HG03460 (cell line): ENCODE measurements at regions not wholly inside any gene's neighbourhood (a gene's known extent, or its start where the extent isn't known, plus 50 kb on each side); places are given as distances from the start of the nearest gene placed in this dataset.
"Not testable (repeated sequence)": the region's sequence is repeated elsewhere in the genome, so short reads cannot be mapped to it uniquely, and the experiment has no call there.

Experiments
- ATAC-seq: cut with Tn5 transposase; IDR thresholded peaks from one replicate; pipeline ENCODE4 v1.9.1; 2021; ENCODE audit not compliant: unreplicated experiment

DNA sequence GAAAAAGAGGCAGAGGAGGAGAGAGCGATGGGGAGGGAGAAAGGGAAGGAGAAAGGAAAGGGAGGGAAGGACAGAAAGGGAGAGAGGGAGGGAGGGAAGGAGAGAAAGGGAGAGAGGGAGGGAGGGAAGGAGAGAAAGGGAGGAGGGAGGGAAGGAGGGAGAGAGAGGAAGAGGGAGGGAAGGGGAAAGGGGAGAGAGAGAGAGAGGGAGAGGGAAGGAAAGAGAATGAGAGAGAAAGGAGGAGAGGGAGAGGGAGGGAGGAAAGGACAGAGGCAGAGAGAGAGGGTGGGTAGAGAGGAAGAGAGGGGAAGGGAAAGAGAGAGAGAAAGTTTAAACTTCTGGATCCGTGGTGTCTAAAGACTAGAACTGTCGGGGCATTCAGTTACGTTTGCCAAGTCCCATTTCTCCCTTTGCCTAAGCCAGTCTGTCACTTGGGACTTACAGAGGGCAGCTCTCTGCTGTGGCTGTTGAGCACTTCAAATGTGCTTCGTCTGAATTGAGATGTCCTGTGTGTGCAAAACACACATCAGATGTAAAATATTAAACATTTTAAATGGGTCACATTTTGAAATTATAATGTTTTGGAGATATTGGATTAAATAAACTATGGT lies 62.6 kb downstream of the PLXNA1 start:
- no peak for ATAC-seq

DNA sequence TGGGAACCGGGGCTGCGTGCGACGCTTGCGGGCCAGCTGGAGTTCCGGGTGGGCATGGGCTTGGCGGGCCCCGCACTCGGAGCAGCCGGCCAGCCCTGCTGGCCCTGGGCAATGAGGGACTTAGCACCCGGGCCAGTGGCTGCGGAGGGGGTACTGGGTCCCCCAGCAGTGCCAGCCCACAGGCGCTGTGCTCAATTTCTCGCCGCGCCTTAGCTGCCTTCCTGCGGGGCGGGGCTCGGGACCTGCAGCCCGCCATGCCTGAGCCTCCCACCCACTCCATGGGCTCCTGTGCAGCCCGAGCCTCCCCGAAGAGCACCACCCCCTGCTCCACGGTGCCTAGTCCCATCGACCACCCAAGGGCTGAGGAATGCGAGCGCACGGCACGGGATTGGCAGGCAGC lies 63.8 kb downstream of the PLXNA1 start:
- not testable (repeated sequence) for ATAC-seq

- no peak for ATAC-seq
Measured at GRCh38 chr3:127049393-127049792, 66.5 kb downstream of the PLXNA1 start.

DNA sequence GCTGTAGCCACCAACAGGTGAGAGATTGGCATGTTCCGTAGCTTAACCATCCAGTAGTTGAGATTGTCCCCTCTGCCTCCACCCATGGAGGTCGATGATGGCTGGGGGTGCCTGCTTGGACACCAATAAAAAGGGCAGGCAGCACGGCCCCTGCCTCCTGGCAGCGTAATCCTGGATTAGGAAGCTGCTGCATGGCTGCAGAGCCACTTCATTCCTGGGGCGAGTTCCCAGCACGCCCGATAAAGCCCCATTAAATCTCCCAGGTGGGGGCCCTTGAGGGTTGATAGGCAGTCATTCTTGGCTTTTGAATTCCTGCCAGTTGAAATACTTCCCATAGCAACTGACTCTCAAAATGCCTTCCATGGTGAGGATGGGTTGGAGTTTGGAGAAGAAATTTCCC lies 67.8 kb downstream of the PLXNA1 start:
- ATAC-seq = no peak

DNA sequence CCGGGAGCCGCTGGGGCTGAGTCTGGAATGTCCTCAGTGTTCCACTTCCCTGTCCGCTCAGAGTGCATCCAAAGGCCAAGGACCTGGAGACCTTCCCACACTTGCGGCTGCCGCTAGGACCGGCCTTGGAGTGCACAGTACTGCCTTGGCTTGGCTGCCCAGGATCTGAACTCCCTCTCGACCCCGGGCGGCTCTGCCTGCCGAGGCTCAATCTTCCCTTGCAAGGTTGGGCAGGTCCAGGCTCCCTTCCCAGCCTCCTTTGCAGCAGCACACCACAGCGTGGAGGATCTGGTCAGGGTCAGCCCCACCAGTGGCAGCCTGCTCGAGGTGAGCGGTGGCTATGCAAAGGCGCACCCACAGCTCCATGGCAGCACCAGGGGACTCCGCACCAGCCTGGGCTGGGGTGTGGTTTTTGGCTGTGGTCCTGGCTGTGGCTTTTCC lies 69.2 kb downstream of the PLXNA1 start:
- no peak for ATAC-seq

GRCh38 chr3:127053026-127053425 lies 70.1 kb downstream of the PLXNA1 start:
- no peak for ATAC-seq

- no peak for ATAC-seq
Measured at GRCh38 chr3:127053450-127053849, 70.5 kb downstream of the PLXNA1 start.

- ATAC-seq = no peak
Measured at GRCh38 chr3:127053979-127054378, 71.1 kb downstream of the PLXNA1 start.

- ATAC-seq = no peak
Measured at GRCh38 chr3:127056281-127056680, 73.4 kb downstream of the PLXNA1 start.

GRCh38 chr3:127056976-127057375 lies 74.1 kb downstream of the PLXNA1 start:
- no peak for ATAC-seq

DNA sequence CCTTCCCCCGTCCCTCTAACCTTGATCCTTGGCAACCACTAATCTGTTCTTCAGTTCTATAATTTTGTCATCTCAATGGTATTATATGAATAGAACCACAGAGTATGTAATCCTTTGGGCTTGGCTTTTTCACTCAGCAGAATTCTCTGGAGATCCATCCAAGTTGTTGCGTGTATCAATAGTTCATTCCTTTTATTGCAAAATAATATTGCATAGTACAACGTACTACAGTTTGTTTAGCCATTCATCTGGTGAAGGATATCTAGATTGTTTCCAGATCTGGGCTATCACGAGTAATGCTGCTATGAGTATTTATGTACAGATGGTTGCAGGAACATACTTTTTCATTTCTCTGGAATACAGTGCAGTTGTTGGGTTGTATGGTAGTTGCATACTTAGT lies 76.2 kb downstream of the PLXNA1 start:
- no peak for ATAC-seq

DNA sequence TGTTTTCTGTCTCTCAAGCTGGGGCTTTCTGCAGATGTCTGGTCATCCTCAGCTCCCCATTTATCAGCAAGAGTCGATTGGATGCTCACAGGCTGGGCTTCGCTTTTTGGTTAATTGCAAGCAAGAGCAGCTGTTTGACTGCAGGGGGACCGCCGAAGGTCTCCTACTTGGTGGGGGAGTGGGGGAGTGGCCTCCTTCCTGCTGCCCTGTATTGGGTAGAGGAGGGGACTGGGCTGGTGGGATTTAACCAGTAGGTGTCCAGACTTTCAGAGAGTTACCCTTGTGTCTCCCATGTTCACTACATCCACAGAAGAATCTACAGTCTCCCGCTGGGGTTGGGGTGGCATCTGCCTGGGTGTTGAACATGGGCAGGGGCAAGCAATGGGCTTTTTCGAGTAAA lies 78.7 kb downstream of the PLXNA1 start:
- no peak for ATAC-seq

DNA sequence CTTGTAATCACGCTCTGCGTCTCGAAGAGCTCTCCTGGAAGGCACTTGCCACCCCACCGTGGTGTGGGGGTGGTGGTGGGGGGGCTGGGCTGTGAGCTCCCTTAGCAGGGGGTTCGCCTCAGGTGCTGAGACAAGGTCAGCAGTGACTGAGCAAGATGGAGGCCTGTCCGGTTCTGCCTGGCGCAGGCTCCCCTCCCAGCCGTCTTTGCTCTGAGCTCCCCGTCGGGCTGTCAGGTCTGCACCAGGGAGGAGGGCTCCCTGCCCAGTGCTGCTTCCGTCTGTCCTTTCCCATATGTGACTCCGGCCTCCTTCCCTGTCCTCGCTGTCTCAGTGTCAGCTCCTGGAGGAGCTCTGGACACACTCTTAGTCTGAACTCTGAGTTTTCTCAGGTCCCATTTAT lies 80.0 kb downstream of the PLXNA1 start:
- no peak for ATAC-seq

- no peak for ATAC-seq
Measured at GRCh38 chr3:127063916-127064315, 81.0 kb downstream of the PLXNA1 start.

DNA sequence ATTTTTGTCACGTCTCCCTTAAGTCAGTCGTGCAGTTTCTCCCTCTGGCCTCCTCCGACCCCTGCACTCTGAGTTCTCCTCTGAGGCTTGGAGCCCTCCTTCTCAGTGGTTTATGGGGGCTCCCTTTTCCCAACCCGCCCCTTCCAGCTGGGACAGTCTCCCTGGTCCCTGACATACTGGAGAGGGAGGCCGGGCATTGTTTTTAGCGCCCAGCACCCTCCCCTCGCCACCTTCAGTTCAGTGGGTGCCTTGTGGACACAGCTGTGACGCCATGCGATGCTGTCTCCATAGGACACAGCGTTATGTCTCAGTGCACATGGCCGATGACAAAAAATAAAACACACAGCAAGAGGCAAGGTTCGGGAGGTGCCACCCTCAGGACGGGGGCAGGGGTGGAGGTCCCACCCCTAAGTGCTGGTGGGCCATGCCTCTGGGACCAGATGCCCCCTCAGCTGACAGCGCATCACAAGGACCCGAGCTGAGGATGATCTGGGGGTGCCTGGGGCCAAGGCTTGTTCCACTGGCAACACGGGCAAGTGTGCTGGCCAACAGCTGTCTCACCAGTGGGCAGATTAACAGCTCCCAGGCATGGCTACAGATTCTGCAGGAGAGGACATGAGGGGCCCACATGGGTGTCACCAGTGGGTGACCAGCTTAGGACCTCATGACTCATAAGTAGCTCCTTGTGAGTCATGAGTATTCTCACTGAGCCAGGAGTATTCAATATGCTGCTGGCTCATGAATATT lies 81.6 kb downstream of the PLXNA1 start:
- no peak for ATAC-seq

DNA sequence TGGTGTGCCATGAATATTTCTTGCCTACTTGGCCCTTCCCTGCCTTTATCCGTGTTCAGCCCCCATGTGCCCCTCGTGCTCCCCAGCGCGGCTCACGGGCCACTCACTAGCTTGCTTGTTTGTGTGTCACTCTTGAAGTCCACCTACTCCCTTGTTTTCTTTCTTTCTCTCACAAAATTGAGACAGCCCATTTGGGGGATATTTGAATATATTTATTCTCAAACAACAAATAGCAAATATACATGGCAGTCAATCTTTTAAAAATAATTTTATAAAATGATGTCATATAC lies 82.2 kb downstream of the PLXNA1 start:
- ATAC-seq = no peak

DNA sequence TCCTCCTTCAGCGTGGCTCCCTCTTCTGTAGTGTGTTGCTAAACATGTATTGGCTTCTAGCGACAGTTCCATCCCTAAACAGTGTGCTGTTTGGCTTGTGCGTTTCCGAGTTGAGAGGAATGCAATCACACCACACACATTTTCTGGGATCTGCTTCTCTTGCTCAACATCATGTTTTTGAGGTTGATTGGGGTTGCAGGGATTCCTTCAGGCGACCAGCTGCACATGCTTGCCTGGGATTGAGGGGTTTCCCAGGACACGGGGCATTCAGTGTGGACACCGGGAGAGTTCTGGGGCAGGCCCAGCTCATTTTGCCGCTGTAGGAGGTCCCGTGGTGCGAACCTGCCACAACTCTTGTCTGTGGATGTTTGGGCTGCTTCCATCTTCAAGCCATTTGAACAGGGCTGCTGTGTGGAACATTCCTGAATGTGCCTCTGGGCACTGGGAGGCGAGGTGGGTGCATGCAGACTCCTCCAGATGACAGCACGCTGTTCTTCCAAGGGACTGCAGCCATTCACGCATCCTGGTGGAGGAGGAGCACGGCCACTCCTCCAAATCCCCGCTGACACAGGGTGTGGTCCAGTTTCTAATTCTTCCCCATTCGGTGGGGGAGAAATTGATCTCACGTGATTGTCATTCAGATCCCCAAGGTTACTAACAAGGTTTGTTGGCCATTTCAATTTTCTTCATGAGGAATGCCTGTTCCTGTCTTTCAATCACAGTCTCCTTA lies 82.8 kb downstream of the PLXNA1 start:
- no peak for ATAC-seq

DNA sequence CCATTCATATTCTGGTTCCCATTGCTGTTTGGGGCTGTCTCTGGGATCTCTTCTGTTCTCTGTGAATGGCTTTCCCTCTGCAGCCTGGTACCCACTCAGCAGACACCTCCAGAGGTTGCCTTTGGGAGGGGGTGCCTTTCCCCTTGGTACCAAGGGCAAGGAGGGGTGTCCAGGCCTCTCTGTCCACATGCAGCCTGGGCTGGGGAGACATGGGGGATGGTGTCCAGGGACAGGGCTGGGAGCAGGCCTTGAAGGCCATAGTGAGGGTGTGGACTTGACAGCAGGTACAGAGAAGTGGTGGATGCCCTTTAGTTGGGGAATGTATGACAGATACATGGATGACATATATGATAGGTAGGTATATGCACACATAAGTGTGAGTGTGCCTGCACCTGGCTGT lies 83.7 kb downstream of the PLXNA1 start:
- no peak for ATAC-seq

- ATAC-seq = no peak
Measured at GRCh38 chr3:127067116-127067910, 84.4 kb downstream of the PLXNA1 start.

DNA sequence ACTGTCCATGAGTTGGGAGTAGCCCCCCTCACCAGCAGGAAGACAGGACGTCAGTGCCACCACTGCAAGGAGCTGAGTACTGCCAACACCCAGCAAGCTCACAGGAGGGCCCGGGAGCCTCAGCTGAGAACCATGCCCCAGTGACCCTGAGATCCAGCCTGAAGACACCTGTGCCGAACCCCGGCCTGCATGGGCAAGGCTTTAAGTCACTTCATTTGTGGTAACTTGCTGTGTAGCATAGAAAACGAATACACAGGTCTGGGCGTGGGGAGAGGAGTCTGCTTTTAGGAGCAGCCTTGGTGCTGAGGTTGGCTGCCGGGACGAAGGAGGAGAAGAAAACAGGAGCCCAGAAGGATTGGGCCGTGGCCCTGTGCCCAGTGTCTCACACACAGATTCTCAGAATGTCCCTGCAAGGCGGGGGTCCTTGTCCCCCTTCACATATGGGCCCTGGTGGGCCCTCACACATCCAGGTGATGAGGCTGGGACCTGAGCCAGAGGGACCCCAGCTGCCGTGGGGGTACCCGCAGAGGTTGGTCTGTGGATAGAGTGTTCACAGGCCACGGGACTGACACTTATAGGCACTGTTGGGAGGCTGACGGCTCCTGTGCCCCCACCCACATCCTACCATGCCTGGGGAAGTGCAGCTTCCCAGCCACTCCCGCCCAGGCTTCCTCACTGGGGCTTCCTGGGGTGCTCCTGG lies 85.3 kb downstream of the PLXNA1 start:
- no peak for ATAC-seq

DNA sequence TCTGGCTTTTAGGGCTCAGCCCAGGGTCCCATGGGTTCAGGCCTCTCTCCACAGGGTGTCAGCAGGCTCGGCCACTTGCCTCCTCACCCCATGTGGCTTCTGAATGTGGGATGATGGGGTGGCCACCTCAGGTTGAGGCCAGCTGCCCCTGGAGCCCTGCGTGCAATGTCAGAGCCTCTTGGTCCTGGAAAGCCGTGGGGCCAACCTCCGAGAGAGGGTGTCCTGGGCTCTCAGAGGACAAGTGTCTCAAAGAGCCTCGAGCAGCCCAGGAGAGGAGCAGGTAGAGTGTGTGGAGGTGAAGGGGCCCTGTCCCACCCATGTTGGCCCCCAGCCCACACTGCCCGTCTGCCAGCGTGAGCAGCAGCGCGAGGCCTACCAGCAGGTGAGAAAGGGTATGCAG lies 86.0 kb downstream of the PLXNA1 start:
- no peak for ATAC-seq
